ENCODE measurements at regions not wholly inside any gene's neighbourhood (a gene's known extent, or its start where the extent isn't known, plus 50 kb on each side); places are given as distances from the start of the nearest gene placed in this dataset.
"Not testable (repeated sequence)": the region's sequence is repeated elsewhere in the genome, so short reads cannot be mapped to it uniquely, and the experiment has no call there.

DNA sequence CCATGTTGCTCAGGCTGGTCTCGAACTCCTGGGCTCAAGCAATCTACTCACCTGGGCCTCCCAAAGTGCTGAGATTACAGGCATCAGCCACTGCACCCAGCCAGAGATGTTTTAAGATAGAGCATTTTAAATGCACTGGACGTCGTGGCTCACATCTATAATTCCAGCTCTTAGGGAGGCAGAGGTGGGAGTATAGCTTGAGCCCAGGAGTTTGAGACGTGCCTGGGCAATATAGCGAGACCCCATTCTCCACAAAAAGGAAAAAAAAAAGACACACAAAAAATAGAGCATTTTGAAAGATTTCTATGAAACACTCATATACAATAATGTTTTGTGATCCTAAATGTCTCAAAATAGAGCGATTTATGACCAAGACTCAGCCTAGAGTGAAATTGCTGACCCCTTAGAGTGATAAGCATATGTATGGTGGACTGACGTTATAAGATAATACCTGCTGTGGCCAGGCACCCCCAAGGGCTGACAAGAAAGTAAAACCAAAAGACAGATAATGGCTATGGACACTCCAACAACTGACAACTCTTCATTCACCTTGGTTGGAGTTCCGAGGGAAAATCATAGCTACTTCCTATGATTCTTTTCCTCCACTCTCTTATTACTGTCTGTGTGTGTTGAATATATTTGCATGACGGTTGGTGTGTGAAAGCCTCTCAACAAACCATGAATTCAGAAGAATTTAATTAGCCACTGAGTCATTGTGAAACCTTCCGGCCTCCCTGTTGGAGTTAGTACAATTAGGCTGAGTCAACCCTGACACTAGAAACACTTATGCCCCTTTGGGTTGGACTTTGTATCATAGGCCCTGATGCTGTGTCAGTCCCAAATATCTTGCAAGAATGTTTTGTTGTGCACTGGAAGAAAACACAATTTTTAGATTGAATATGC lies 526.5 kb upstream of the NUDT12 start:
- no peak for DNase-seq

GRCh38 chr5:104084896-104085295 lies 522.3 kb upstream of the NUDT12 start:
- no peak for DNase-seq

- DNase-seq = no peak
These were observed 520.2 kb upstream of the NUDT12 start for GRCh38 chr5:104082754-104083153.

DNA sequence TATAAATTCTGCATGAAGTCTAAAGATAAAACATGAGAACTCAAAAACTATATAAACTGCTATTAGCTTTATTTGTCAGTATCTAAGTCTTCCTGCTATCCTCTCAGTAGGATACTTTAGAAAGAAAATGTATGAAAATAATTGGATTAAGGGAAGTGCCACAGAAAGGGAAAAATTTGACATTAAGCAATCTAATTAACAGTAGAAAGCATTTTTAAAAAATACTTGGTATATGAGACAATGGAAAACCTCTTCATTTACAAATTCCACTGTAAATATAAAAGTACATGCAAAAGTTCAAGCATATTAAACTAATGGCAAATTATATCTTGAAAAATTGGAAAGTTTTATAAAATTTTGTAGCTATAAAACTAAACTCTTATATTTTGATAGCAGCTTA lies 518.6 kb upstream of the NUDT12 start:
- no peak for DNase-seq

GRCh38 chr5:104080646-104081175 lies 518.1 kb upstream of the NUDT12 start:
- no peak for DNase-seq

- DNase-seq = not testable (repeated sequence)
These were observed 517.5 kb upstream of the NUDT12 start for GRCh38 chr5:104079861-104080645.

DNA sequence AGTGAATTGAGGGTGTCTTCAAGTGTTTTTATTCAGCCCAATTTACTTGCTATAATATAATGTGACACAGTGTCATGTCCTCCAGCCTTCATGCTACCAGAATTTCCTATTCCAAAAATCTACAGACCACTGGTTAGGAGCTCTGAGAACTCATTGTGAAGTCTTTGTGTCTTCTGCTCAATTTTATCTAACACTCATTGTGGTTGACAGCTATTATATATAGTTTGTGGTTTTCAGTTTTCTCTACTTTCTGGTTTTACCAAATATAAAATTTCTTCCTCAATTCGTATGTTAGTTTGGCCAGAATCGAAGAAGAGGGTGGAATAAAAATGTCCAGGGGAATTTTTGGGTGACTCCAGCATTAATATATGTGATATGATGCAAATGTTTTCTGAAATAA lies 509.3 kb upstream of the NUDT12 start:
- DNase-seq = no peak

- DNase-seq = no peak
These were observed 500.2 kb upstream of the NUDT12 start for GRCh38 chr5:104062621-104063377.

GRCh38 chr5:104061707-104062106 lies 499.1 kb upstream of the NUDT12 start:
- DNase-seq = no peak

DNA sequence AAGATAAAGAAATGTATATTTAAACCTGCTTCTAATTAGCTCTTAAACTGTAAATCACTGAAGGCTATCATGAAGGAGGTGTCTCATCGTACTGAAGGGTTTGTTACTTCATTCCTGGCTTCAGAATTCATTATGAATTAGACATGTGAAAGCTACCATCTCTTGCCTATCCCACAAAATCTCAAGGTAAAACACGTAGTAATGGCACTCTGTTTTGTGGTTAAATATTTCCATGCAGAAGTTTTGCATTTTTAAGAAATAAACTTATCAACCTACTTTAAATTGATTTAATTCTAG lies 490.7 kb upstream of the NUDT12 start:
- no peak for DNase-seq

DNA sequence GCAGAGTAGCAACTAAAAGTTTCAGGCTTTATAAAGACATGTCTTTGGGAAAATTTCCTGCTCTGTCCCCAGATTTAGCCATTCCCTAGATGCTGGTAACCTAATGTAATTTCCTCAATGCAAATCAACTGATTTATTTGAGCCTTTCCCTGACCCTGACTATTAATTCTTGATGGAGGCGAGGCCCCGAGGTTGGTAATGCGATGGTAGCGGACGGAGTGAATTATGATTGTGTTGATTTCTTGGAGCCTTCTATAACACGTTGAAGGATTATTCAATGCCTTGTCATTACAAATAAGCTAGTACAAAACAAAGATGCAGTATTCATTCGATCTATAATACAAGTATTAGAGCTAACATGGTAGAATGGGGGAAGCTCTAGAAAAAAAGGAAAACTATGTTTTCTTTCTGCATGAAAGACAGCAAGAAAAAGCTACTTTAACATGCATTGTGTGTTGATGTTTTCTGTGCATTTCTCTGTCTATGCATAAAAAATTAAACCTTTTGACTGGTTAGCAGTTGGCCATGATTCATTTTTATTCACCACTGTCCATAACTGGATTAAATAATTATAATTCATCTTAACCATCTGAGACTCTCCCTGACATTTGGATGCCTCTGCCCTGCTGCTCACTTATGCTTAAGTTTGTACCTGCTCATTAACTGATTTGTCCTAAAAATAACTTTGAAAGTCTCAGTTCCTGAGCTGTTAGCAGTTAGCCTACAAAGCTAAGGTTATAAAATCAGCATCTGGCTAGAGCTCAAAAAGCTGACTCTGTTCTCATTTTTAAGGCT lies 490.2 kb upstream of the NUDT12 start:
- DNase-seq = no peak

- DNase-seq = no peak
These were observed 487.8 kb upstream of the NUDT12 start for GRCh38 chr5:104050436-104050835.

DNA sequence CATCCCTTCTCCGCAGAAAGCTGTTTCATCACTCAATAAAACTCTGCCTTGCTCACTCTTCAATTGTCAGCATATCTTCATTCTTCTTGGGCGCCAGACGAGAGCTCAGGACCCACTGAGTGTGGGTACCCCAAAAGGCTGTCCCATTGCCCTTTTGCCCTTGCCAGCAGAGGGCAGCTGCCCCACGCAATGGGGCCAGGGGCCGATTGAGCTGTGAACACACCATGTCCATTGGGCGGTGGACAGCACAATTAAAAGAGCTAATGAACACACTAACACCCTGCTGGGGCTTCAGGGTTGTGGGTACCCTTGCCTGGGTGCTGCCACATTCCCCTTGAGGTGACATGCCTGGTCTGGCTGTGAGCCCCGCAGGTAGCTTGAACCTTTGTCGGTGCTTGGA lies 487.2 kb upstream of the NUDT12 start:
- no peak for DNase-seq

DNA sequence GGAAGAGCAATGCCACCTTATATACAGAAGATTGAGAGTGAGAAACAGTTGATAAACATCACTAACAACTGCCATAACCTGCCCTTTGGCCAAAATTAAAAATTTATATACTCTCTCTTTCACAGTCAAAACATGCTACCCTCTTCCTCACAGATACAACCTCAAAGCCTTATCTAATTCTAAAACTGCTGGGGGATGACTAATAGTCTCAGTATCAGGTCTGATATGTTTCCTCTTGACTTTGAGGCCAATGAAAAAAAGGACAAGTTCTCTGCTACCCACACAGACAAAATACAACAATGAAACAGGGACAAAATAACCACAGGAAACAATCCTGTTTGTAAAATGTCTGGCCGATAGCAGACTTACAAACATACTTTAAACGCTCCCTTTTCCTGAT lies 485.6 kb upstream of the NUDT12 start:
- DNase-seq = no peak

- DNase-seq = no peak
These were observed 483.4 kb upstream of the NUDT12 start for GRCh38 chr5:104045987-104046386.

DNA sequence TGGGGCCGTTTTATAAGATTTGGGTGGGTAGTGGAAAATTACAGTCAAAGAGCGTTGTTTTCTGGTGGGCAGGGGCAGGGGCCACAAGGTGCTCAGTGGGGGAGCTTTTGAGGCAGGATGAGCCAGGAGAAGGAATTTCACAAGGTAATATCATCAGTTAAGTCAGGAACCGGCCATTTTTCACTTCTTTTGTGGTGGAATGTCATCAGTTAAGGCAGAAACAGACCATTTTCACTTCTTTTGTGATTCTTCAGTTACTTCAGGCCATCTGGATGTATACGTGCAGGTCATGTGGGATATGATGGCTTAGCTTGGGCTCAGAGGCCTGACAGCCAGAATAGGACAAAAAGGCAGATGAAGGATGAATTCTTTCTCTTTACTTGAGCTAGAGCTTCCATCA lies 477.3 kb upstream of the NUDT12 start:
- not testable (repeated sequence) for DNase-seq

- DNase-seq = not testable (repeated sequence)
These were observed 474.5 kb upstream of the NUDT12 start for GRCh38 chr5:104037136-104037535.

DNA sequence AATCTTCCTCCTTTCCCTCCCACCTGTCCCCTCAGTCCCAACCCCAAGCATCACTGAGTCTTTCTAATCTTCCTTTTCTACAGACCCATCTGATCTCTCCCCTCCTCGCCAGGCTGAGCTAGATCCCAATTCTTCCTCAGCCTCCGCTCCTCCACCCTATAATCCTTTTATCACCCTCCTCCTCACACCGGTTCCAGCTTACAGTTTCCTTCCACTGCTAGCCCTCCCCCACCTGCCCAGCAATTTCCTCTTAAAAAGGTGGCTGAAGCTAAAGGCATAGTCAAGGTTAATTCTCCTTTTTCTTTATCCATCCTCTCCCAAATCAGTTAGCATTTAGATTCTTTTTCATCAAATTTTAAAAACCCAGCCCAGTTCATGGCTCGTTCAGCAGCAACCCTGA lies 470.6 kb upstream of the NUDT12 start:
- not testable (repeated sequence) for DNase-seq

DNA sequence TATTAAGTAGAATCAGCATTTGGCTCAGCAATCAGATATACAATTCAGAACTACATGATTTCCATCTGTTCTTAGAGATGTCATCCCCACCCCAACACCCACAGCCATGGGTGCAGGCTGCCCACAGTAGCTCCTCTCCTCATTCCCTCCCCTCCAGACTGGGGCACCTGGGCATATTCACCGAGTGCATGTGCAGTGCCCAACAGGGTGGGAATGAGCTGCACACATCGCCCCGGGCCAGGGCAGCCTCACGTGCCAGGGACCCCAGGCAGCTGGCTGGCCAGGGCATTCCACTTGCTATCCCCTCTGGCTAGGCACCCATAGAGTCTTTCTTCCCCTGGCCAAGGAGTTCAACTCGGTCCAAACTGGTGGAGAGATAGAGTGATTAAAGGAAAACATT lies 461.9 kb upstream of the NUDT12 start:
- no peak for DNase-seq

GRCh38 chr5:104023739-104024138 lies 461.1 kb upstream of the NUDT12 start:
- DNase-seq = no peak

DNA sequence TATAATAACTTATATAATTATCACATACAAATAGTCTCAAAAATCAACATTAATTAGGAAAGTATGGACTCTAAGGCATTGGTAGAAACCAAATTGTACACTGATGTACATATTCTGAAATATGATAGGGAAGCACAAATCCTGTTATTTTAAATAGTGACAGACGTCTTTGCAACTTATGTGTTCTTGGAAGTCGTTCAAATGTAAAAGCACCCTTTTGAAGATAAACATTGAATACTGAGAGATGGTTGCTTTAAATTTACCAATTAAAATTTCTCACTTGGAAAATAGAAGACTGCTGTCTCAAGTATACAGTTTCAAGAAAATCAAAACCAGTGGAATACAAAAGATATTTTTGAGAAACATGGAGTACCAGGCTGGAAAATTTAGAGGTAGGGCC lies 457.4 kb upstream of the NUDT12 start:
- no peak for DNase-seq

- DNase-seq = no peak
These were observed 455.7 kb upstream of the NUDT12 start for GRCh38 chr5:104018299-104018698.
